NCI-H1694 (cell line): ENCODE measurements at regions not wholly inside any gene's neighbourhood (a gene's known extent, or its start where the extent isn't known, plus 50 kb on each side); places are given as distances from the start of the nearest gene placed in this dataset.
"Not testable (repeated sequence)": the region's sequence is repeated elsewhere in the genome, so short reads cannot be mapped to it uniquely, and the experiment has no call there.

Source experiments
- DNase-seq: peaks from one replicate; lab custom pipeline; 2025; lab: John Stamatoyannopoulos, UW

DNA sequence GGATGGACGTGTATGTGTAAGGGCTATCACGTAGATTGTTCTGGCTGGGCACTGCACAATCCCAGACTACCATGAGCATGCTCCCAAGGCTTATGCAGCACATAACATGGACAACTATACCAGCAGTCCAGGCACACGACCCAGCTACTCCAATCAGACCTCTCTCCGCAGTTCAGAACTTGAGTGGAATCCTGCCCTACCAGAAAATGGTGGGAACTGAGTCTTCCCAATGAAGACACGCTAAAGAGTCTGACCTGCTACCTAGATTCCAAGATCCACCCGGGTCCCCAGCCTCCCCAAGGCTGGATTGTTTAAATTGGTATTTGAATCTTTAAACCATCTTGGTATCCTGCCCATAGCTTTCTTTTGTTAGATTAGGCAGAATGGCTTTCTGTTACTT is 251.3 kb upstream of the KAZN start:
- DNase-seq: no peak

DNA sequence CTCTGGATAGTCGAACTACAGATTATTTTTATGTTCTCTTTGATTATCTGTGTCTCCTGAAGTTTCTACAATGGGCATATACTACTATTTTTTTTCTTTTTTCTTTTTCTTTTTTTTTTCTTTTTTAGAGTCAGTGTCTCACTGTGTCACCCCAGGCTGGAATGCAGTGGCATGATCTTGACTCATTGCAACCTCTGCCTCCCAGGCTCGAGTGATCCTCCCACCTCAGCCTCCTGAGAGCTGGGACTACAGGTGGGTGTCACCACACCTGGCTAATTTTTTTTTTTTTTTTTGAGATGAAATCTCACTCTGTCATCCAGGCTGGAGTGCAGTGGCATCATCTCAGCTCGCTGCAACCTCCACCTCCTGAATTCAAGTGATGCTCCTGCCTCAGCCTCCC is 250.7 kb upstream of the KAZN start:
- no peak for DNase-seq

DNA sequence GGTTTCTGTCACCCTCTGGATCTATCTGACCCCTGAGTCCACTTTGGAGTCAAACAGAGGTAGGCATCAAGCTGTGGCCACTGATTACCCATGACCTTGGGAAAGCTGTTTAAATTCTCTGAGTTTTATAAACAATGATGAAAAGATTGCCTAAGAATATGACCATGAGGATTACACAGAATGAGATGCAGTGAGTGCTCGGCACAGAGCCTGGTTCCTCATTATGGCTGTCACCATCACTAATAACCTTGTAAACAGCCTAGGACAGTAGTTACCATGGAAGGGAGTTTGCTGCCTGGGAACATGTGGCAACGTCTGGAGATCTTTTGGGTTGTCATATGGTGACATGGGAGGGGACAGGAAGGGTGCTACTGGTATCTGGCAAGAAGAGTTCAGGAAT is 248.3 kb upstream of the KAZN start:
- DNase-seq: no peak

DNA sequence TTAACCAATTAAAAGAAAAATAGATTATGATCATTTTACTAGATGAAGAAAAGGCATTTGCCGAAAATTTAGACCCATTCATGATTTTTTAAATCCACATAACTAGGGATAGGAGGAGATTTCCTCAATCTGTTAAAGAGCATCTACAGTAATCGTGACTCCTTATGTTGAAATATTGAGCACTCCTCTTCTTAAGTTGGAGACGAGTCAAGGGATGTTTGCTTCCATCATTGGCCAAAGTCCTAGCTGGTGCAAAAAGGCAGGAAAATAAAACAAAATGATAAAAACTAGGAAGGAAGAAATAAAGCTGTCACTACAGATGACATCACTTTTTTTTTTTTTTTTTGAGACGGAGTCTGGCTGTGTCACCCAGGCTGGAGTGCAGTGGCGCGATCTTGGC is 245.6 kb upstream of the KAZN start:
- no peak for DNase-seq

DNA sequence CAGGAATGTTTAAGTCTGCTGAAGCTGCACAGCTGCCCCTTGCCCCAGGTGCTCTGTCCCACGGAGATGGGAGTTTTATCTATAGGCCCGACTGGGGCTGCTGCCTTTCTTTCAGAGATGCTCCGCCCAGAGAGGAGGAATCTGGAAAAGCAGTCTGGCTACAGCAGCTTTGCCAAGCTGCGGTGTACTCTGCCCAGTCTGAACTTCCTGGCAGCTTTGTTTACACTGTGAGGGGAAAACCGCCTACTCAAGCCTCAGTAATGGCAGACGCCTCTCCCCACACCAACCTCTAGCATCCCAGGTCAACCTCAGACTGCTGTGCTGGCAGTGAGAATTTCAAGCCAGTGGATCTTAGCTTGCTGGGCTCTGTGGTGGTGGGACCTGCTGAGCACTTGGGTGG is 237.5 kb upstream of the KAZN start:
- not testable (repeated sequence) for DNase-seq

DNA sequence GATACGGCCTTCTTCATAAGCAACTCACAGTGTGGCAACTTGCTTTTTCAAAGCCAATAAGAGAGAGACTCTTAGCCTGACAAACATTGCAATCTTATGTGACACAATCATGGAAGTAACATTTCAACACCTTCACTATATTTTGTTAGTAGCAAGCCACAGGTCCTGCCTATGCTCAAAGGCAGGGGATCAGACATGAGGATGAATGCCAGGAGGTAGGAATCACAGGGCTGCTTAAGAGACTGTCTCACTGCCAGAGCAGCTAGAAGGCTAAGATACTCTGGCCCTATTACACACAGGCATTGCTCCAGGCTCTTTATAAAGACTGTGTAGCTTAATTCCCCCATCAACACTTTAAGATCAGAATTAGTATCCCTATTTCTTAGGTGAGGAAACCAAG is 236.2 kb upstream of the KAZN start:
- DNase-seq: no peak

DNA sequence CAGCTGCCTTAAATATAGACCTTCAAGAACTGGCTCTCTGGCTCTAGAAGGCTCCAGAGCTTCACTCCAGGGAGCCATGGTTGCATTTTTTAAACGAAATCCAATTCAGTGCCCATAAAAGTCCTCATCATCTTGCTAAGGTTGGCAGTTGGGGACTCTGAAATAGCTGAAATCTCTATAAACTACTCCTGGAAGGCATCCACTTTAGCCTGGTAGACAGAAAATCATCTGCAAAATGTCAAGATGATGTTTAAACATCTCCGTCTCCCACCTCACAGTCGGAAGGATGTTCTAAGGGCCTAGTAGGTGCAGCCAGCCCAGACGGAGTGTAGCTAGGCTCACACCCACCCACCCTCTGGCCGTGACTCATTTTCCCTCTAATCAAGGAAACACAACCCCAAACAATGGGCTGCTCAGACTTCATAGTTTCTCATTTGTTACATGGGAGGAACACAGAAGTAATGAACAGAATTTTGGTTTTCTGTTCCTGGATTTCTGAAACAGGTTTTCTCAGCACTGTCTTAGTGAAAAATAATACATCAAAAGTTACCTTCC is 235.4 kb upstream of the KAZN start:
- no peak for DNase-seq

DNA sequence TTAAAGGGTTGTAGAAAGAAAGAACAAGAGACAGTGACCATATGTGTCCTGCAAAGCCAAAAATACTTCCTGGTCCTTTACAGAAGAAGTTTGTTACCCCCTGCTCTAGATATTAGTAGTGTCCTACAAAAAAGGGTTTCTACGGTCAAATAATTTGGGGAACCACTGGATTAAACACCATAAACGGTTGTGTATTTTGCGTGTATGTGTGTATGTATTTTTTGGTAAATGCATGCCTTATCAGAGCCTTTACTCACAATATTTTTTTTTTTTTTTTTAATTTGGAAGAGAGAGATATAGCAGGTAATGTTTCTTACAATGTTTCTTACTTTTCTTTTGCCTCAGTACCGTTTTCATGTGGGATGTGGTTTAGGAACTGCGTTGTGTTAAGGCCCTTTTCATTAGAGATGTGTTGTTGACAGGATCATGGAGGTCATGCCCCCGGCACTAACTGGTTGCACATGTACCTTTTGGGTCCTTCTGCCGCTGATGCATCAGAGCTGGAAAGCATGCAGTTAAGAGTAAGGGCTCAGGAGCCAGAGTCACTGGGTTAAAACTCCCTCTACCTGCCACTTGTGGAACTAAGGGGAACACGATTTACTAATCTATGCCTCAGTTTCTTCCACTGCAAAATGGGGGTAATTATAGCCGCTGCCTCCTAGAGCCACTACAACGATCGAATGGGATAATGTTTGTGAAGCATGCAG is 234.6 kb upstream of the KAZN start:
- DNase-seq: no peak

DNA sequence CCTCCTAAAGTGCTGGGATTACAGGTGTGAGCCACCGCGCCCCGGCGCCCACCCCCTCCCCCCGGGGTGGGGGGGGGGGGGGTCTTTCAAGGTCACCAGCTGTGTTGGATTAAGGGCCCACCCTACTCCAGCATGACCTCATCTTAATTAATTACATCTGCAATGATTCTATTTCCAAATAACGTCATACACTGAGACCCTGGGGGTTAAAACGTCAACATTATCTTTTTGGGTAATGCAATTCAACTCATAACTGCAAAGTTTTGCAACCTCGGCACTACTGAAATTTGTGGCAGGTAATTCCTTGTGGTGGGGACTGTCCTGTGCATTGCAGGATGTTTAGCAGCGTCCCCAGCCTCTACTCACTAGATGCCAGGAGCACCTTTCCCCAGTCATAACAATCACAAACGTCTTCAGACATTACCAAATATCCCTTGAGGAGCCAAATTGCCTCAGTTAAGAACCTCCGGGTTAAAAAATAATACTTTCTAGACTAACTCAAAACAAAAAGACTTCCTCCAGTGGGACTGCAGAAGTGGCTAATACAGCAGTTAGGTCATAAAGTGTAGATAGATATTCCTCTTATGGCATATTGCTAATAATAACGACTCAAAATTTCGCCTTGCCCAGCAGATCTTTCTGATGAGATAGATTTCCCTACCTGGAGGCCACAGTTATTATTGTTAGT is 233.0 kb upstream of the KAZN start:
- DNase-seq: no peak

DNA sequence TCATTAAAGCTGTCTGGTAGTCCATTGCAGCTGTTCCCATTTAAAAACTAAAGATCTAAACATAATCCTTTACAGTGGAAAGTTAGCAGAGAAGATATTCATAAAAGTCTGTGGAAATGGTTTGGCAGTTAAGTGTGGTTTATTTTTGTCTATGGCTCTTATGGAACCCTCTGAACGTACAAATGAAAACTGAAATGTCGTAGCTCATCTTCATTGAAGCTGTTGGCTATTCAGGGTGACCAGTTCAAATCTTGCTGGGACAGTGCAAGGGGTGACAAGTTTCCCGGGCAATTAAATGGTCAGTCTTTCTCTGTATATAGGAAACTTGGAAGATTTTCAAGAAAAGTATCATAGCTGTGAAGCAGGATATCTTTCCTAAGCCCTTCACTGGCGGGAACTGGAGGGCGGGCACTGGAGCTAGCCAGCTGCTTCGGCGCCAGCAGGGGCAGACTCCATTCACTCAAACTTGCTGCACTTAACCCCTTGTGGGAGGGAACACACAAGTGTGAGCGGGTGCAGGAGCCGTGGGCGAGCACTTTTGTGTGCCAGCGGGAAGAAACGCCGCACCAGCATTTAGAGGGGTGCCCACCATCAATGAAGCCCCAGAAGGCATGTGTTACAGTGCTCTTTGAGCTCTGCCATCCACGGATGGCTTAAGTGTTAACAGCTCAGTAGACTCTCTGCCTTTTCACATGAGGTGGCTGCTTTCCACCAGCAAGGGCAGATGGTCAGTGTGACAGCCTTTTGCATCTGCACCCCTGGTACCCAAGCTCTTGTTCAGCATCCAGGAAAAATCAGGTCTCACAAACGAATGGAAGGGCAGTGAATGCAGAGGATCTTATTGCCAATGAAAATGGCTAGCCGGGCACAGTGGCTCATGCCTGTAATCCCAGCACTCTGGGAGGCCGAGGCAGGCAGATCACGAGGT is 232.1 kb upstream of the KAZN start:
- DNase-seq: peak; percentile 69

DNA sequence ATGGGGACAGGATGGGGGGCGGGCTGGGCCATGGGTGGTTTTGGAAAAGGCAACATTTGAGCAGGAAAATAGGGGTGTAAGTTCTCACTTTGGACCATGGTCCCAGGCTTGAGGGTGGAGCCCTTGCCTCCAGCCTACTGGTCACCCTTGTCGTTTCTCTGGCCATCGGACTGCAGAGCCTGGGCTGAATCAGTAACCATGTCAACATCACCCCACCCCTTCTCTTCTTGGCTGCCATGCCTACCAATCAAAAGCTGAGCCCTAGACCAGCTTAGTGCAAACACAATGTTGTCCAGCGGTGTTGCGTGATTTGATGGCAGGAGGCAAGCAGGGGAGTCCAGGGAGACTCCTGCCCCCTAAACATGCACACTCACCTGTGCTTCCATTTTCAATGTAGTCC is 231.0 kb upstream of the KAZN start:
- DNase-seq: no peak

DNA sequence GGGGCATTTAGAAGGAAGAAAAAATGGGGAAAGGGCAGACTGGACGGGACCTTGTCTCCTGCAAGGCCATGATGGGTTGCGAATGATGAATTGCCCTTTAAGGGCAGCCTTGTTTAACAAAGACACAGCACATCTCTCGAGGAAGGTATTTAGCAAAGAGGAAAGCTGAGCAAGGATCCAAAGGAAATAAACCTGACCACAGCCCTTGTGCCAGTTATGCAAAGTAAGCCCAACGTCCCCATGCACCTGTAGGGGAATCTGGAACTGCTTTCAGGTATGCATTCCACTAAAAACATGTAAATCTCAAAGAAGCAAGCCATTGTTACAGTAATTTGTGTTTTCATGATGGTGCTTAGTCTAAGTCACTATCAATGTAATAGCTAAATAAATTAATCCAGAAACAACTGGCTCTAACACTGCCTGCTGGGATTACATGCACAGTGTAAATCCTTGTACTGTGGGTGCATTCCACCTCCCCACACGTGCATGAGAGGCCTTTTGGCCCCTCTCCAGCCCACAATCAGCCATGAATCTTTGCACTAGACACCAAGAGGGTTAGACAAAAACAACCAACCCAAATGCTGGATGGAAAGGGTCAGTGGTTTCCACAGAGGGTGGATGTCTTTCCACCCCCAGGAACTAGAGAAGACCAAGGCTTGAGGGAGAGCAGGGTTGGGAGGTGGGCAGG is 228.8 kb upstream of the KAZN start:
- no peak for DNase-seq

DNA sequence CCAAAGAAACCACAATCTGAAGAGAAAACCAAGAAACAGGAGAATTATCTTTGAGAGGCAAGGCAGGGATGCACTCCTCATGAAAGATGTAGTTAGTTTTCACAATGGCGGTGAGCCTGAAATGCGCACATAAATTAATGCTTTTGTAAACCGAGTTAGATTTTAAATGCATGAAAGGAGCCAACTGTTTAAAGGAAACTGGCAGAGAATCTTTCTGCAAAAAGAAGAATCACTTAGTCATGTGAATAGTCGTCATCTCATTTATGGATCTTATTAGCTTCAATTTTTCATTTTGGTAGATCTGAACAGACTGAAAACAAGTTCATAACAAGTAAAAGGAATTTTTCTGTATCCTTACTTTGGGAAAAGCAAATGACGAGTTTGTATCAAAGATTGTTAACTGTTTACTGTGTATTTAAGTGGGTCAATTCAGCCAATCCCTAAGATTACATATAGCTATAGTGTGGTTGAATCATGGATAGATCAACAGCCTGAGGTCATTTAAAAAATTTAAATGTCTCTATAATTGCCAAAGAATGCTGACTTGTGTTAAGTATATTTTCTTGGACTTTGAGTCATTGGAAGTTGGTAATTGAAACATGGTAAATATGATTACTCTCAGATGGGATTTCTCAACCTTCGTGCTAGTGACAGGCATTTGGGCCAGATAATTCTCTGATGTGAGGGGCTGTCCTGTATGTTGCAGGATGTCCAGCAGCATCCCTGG is 226.6 kb upstream of the KAZN start:
- DNase-seq: no peak

DNA sequence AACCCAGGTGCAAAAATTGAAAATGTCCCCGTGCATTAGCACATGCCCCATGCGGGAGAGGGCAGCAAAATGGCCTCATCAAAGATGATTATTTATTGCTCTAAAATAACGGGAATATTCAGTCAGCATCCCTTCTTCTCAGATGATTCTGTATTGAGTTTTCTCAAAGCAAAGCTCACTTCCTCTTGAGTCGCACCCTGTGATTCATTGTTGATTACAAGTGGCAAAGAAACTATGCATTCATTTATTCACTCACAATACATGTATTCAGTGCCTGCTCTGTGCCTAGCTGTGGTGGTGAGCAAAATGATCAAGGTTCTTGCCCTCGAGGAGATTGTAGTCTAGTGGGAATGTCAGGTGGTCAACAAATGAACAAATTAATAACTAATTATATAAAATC is 226.0 kb upstream of the KAZN start:
- no peak for DNase-seq

DNA sequence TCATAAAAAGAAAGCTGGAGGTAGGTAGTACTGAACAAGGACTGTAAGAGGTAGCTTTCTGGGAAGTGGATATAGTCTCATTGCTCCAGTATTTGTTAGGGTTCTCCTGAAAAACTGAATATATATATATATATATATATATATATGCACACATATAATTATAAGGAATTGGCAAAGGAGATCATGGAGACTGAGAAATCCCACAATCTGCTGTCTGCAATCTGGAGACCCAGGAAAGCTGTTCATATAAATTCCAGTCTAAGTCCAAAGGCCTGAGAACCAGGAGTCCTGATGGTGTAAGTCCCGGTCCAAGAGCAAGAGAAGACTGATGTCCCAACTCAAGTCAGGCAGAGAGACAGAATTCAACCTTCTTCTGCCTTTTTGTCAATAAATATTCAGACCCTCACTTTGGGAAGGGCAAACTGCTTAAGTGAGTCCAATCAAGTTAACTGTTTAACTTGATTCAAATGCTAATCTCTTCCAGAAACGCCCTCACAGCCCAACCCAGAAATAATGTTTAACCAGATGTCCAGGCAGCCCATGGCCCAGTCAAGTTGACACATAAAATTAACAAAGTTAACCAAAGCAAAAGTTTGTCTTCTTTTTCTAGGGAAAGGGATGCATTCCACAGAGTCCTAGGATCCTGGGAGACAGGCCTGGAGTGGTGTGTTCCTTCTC is 225.3 kb upstream of the KAZN start:
- DNase-seq: no peak

DNA sequence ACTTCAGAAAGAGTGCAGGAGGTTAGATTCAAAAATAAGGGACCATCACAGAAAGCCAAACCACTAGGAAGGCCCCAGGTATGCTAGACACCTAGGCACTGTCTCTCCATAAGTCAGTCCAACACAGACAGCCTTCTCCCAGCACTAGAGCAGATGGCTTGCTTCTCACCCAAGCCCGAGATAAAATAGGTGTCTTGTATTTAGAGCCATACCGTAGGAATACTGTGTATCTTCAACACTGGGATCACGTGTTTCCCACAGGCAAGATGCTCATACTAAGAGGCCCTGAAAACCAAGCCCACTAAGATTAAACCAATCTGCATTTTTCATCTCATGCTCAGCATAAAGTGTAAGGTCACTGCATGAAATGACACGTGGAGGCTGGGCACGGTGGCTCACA is 223.3 kb upstream of the KAZN start:
- no peak for DNase-seq

DNA sequence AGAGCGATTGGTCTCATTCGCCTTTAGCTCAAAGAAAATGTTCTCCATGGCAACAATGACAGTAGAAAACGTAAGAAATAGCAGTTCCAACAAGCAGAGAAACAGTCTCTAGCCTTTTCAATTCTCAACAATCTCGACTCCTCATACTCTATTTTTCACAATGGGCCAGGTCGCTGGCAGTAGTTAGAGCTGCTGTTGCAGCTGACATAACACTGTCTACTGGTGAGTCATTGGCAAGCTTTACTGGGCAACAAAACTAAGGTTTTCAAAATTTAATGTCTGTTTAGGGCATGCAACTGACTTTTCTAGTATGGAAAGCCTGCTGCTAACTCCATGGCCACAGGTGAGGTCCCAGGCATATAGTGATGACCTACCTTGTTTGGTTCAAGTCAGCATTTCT is 221.1 kb upstream of the KAZN start:
- no peak for DNase-seq

DNA sequence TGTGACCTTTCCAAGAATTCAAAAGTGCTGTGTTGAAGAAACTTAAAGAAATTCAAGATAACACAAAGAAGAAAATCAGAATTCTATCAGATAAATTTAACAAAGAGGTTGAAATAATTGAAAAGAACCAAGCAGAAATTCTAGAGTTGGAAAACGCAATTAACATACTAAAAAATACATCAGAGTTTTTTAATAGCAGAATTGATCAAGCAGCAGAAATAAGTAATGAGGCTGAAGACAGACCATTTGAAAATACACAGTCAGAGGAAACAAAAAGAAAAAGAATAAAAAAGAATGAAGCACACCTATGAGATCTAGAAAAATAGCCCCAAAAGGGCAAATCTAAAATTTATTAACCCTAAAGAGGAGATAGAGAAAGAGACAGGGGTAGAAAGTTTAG is 218.1 kb upstream of the KAZN start:
- no peak for DNase-seq

DNA sequence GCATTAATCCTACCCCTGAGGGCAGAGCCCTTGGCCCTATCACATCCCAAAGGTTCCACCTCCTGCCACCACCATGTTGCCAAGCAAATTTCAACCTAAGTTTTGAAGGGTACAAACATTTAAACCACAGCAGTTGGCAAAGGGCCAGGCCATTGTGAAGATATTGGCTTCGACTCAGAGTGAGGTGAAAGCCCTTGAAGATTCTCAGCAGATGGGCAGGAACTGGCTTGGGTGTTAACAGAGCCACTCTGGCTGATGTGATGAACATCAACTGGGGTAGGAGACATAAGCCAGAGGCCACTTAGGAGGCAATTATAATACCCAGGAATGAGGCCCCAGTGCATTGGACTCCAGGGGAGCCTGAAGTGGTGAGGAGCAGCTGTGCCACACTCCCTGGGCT is 207.7 kb upstream of the KAZN start:
- no peak for DNase-seq

DNA sequence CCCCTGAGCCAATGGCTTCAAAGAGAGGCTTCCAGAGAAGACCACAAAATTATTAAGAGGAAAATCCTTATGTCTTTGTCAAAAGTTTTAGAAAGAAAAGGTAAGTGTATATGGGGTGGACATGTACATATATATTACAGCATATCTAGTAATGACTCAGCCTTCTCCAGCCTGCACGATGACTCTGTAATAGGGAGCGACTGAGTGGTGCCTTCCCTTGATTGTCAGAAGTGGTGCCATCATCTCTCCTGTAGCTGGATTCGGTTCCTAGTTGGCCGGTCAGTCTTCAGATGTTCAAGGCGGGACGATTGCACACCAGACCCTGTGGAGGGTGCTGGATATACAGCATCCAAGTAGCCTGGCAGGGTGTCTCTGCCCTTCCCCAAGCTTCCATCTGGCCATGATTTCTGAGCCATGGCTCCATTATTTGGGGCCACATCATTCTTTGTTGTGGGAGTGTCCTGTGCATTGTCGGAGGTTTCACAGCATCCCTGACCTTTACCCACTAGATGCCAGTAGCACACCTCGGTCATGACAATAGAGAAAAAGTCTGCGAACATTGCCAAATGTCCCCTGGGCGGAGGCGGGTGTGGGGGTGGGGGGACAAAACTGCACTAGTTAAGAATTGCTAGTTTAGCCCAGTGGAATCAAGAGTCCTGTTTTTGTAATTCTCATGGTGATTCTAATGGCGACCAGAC is 206.2 kb upstream of the KAZN start:
- DNase-seq: no peak
